Epithelial cell of proximal tubule (primary cell): ENCODE measurements at regions not wholly inside any gene's neighbourhood (a gene's known extent, or its start where the extent isn't known, plus 50 kb on each side); places are given as distances from the start of the nearest gene placed in this dataset.
"Not testable (repeated sequence)": the region's sequence is repeated elsewhere in the genome, so short reads cannot be mapped to it uniquely, and the experiment has no call there.

Experiments used
- DNase-seq: peaks from one replicate; pipeline ENCODE4 v3.0.0-alpha.2; 2011; ENCODE audit warnings: low read depth
- H3K4me3 ChIP-seq: 2 replicates; pipeline ENCODE4 v1.5.1; 2011; ENCODE audit warnings: low read depth, mild to moderate bottlenecking, low read length
- TF ChIP-seq, protein P1 (sequence below): conservative IDR thresholded peaks from 2 replicates; pipeline ENCODE4 v1.5.1; 2012; ENCODE audit warnings: low read depth, mild to moderate bottlenecking, low read length

DNA sequence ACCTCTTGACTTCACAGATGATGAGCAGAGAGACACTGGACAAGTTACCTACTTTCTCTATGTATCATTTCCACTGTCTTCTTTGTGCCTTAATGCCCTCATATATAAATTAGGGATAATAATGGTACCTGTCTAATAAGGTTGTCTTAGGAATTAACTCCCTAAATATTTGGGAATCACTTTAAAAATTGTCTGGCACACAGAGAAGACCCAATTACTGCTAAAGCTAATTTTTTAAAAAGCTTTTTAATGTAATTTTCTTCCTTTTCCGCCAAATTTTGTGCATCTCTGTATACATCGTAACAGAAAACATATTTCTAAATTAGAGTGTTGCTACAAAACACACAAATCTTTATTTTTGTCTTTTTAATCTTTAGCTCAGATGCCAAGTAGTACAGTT lies 816.8 kb upstream of the ADGRB3 start:
- DNase-seq = no peak
- H3K4me3 ChIP-seq = no peak overlapping the region
- TF ChIP-seq, protein P1, sequence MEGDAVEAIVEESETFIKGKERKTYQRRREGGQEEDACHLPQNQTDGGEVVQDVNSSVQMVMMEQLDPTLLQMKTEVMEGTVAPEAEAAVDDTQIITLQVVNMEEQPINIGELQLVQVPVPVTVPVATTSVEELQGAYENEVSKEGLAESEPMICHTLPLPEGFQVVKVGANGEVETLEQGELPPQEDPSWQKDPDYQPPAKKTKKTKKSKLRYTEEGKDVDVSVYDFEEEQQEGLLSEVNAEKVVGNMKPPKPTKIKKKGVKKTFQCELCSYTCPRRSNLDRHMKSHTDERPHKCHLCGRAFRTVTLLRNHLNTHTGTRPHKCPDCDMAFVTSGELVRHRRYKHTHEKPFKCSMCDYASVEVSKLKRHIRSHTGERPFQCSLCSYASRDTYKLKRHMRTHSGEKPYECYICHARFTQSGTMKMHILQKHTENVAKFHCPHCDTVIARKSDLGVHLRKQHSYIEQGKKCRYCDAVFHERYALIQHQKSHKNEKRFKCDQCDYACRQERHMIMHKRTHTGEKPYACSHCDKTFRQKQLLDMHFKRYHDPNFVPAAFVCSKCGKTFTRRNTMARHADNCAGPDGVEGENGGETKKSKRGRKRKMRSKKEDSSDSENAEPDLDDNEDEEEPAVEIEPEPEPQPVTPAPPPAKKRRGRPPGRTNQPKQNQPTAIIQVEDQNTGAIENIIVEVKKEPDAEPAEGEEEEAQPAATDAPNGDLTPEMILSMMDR = no peak

DNA sequence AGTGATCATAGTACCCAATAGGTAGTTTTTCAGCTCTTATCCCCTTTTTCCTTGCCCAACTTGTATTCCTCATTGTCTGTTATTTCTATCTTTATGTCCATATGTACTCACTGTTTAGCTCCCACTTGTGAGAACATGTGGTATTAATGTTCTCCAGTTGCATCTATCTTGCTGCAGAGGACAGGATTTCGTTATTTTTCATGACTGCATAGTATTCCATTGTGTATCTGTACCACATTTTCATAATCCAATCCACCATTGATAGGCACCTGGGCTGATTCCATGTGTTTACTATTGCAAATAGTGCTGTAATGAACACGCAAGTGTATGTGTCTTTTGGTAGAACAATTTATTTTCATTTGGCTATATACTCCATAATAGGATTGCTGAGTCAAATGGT lies 819.5 kb upstream of the ADGRB3 start:
- TF ChIP-seq, protein P1 = no peak

DNA sequence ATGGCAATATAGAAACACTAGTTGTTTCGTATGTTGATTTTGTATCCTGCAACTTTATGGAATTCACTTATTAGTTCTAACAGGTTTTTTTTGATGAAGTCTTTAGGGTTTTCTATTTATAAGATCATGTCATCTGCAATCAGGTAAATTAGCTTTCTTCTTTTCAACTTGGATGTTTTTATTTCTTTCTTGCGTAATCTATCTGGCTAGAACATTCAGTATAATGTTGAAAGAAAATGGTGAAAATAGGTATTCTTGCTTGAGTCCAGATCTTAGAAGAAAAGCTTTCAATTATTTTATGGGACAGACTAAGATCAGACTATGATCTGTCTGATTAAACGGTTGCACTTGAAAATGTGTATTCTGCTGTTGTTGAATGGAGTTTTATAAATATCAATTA lies 820.8 kb upstream of the ADGRB3 start:
- H3K4me3 ChIP-seq = no peak overlapping the region
- DNase-seq = no peak
- TF ChIP-seq, protein P1 = no peak

More for the DNA sequence above, 819.5 kb upstream of the ADGRB3 start:
- H3K4me3 ChIP-seq = no peak overlapping the region
- no peak for DNase-seq

DNA sequence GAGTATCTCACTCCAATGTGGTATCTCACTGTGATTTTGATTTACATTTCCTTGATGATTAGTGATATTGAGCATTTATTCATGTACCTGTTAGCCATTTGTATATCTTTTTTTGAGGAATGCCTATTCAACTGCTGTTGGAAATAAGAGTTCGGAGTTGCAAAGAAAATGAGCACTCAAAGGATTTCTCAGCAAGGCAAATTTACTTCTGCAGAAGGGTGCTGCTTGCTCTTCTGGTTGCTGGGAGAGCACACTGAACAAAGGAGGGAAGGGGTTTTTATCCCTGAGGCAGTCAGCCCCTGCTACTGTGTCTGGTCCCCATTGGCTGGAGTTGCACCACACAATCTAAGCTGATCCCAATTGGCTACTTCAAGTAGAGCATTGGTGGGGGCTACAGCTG lies 822.4 kb upstream of the ADGRB3 start:
- TF ChIP-seq, protein P1 = no peak
- no peak for DNase-seq
- no peak overlapping the region for H3K4me3 ChIP-seq

DNA sequence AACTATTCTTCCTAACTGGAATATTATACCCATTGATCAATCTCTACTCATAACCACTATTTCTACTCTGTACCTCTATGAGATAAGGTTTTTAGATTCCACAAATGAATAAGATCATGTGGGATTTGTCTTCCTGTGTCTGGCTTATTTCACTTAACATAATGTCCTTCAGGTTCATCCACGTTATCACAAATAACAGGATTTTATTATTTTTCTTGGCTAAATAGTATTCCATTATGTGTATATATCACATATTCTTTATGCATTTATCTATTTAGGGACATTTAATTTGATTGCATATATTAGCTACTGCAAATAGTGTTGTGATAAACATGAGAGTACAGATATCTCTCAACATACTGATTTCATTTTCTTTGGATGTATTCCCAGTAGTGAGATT lies 823.0 kb upstream of the ADGRB3 start:
- TF ChIP-seq, protein P1 = no peak
- H3K4me3 ChIP-seq = no peak overlapping the region
- DNase-seq = no peak

DNA sequence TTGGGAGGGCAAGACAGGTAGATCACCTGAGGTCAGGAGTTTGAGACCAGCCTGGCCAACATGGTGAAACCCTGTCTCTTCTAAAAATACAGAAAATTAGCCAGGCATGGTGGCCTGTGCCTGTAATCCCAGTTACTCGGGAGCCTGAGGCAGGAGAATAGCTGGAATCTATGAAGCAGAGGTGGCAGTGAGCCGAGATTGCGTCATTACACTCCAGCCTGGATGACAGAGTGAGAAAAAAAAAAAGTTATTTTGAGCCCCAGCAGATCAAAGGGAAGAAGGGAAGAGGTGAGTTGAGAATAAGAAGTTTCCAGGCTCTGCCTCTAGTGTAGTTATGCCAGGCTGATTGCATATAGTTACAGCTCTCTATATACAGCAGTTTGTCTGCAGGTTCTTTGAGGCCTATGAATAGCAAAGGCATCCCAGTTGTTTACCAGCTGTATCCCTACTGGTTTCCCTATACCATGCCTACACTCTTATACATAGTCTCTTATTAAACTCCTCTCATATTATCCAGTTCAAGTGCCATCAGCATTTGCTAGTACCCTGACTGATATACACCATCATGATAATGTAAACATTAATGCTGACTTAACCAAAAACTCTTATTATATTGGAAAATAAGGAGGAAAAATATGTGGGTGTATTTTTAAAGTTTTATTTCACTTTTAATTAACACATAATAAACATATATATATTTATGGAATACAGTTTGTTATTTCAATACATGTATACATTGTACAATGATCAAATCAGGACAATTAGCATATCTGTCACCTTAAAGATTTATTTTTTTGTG lies 823.6 kb upstream of the ADGRB3 start:
- TF ChIP-seq, protein P1 = no peak
- no peak overlapping the region for H3K4me3 ChIP-seq
- no peak for DNase-seq

DNA sequence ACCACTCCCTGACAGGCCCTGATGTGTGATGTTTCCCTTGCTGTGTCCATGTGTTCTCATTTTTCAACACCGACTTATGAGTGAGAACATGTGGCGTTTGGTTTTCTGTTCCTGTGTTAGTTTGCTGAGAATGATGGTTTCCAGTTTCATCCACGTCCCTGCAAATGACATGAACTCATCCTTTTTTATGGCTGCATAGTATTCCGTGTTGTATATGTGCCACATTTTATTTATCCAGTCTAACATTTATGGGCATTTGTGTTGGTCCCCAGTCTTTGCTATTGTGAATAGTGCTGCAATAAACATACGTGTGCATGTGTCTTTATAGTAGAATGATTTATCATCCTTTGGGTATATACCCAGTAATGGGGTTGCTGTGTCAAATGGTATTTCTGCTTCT lies 830.3 kb upstream of the ADGRB3 start:
- not testable (repeated sequence) for H3K4me3 ChIP-seq, DNase-seq
